NCI-H187 (cell line): ENCODE measurements at regions not wholly inside any gene's neighbourhood (a gene's known extent, or its start where the extent isn't known, plus 50 kb on each side); places are given as distances from the start of the nearest gene placed in this dataset.
"Not testable (repeated sequence)": the region's sequence is repeated elsewhere in the genome, so short reads cannot be mapped to it uniquely, and the experiment has no call there.

Experiments used
- DNase-seq, 2 experiments: peaks; one replicate each; lab custom pipeline; 2025; lab: John Stamatoyannopoulos, UW

DNA sequence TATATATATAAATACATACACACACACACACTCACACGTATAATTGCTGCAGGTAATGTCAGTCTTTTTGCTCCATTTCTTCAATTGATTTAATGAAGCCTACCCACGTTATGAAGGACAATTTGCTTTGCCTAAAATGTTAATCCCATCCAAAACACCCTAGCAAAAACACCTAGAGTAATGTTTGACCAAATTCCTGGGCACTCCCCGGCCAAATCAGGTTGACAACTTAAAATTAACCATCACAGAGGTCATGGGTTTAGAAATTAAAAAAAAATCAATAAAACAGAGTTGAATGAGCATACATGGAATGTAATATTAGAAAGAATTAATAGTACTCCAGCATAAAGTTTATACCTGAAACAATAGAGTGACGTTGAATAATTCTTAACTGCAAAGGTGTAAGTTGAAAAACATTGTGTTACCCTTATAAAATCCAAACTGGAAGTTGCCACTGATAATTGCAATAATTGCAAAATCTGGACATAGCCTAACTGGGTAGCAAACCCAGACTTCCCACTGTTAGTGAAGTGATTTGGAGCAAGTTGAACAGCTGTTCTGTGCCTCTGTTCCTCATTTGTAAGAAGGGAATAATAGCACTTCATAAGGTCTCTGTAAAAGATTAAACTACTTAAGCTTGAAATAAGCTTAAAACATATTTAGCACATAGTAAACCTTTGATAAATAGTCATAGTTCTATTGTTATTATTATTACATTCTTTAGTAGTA, 2120.5 kb downstream of the PCDH7 start:
- no peak for DNase-seq

DNA sequence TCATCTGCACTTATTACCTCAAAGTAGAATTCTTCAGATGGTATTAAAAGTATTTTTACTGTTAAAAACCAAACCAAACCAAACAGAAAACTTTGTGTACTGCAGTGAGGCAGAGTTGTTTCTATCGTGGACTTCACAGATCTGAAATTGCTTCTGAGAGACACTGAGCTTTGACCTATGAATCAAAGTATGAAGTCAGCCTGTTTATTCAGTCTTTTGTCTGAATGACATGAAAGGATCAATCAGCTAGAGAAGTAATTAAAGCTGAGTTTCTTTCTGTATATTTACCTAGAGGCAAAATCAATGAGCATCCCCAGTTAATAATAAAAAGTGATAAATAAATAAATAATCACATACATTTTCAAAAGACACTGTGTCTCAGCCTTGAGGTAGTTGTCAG, 2121.0 kb downstream of the PCDH7 start:
- no peak for DNase-seq

DNA sequence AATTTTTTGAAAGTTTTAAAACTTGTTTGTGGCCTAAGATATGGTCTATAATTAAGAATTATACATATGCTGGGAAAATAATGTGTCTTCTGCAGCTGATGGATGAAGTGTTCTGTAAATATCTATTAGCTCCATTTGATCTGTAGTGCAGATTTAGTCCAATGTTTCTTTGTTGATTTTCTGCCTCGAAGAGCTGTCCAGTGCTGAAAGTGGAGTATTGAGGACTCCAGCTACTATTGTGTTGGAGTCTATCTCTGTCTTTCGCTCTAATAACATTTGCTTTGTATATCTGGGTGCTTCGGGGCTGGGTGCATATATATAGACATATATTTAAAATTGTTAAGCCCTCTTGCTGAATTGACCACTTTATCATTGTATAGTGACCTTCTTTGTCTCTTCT, 2127.3 kb downstream of the PCDH7 start:
- no peak for DNase-seq

DNA sequence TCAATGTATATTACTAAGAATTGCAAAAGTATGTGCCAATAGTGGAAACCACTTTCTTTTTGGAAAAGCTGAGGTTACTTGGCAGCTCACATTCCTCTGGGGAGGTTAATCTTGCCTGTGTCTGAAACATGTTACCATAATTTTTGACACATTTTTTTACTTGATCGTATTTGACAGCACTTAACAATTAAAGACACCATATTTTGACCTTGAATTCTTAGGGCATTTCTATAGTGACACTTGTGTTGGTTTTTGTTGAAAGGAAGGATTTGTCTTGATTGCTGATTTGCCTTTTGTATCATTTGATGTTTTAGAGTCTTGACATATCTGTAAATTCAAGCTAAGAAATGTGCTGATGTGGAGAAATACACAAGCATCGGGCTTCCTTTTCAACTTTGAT, 2135.5 kb downstream of the PCDH7 start:
- no peak for DNase-seq

DNA sequence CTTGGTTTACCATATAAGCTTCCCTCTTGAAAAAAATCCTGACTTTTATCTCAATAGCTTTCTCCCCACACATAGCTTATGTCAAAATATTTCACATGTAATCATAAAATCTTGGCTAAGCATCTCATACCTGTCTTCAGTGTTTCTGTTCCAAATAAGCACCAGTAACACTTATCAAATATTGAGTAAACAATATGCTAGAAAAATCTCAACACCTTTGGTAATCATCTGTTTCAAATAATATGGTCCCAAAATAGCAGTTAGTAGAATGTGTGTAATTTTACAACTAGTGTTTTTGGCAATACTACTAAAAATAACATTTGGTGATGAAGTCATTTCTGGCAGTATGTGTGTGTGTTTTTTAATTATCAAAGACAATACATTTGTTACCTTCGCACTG, 2138.2 kb downstream of the PCDH7 start:
- DNase-seq, result no peak

DNA sequence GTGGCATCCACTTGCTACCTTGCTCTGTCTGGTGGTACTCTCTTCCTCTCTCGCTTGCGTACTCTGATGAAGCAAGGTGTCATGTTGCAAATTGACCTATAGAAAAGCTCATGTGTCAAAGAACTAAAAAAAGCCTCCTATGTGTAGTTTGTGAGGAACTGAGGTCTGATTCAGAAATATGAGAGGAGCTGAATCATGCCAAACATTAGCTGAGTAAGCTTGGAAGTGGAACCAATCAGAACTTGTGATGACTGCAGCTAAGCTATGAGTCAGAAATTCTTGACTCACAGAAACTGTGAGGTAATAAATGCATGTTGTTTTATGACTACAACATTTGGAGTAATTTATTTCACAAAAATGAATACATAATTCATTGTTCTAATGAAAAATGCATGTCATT, 2138.8 kb downstream of the PCDH7 start:
- DNase-seq, result no peak

DNA sequence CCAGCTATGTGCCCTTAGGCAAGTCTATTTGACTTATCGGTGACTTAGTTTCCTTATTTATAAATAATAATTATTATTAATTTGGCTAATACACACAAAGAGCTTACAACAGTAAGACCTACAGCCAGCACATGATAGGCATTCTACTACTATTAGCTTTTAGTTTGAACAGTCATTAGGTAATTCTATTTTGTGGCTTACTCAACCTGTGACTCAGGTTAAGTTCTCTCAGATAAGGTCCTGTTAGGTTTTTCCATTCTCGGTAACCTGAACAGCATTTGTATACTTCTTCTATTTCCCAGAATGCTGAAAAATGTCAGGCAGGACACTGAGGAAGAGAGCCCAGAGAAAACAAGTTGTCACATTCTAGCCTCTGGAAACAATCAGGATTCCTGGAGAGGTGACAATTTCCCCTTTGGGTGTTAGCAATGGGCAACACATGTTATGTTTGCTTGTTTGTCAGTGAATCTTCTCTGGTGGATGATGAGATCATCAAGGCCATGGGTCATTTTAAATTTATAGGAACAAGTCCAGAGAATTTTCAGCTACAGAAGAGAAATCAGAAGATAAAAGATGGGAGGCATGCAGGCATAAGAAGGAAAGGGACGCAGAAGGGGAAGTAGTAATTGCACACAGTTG, 2144.7 kb downstream of the PCDH7 start:
- no peak for DNase-seq

DNA sequence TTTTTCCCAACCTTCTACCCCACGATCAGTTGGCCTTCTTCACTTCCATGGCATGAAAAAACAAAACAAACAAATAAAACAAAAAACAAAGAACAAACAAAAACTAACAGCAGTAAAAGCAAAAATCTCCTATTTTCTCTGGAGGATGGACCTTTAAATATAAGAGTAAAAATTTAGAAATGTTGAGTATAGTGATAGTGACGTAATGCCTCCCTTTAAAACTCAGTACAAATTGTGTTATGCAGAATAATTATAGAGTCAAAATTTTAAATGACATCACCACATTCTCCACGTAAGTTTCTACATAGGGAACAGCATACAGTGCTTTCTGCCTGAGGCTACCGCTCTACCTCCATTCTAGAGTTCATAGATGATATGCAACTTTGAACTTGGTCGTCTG, 2156.4 kb downstream of the PCDH7 start:
- DNase-seq, result no peak

DNA sequence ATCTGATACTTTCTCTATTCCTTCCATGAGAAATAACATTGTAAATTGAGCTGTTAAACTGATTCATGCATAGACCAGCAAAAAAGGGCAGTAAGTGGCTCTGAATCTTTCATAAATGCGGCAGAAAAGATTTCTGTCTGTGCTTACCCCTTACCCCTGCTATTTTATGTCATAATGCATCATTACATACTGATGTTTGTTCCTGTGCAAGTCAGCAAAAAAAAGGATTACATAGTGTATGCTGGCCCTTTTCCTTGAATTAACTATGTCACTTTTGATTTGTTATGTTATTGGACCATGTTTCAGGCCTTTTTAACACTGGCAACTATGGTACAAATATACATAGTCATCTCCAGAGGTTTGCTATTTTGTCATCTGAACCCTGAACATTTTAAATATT, 2159.7 kb downstream of the PCDH7 start:
- DNase-seq, result no peak

DNA sequence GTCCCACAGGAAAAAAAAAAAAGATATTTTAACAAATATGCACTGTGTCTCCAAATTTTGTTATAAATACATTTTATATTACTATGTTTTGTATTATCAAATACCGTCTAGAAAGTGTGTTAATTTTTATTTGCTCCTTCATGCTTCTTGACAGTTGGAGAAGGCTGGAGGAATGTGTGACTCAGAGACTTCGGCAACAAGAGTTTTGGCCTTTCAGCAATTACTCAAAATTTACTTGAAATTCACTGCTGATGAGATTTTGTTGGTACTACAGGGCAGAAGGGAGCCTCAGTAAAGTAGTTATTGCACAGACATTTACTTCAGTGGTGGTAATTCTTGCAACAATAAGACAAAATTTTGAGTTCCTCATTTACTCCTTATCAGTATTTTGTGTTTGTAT, 2164.0 kb downstream of the PCDH7 start:
- DNase-seq, result no peak

DNA sequence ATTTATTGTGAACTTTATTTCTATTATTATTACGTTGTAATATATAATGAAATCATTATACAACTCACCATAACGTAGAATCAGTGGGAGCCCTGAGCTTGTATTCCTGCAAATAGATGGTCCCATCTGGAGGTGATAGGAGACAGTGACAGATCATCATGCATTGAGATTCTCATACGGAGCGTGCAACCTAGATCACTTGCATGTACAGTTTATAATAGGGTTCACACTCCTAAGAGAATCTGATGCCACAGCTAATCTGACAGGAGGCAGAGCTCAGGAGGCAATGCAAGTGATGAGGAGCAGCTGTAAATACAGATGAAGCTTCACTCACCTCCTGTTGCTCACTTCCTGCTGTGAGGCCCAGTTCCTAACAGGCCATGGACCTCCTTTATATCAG, 2170.2 kb downstream of the PCDH7 start:
- no peak for DNase-seq

DNA sequence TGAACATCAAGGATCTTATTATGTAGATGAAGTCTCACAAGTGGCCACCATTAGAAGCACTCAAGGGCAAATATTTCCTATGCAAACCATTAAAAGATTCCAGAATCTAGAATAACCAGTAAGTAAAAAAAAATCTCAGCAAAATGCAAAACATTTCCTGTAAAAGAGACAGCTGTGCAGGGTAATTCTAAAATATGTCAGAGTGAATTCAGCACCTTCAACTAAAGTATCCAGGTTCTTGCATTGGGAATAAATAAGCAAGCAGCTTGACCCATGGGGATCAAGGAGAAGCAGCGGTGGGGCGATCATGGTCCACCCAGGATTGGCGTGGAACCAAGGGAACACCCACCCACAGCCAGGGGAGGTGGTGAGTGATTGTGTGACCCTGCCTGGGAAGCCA, 2188.9 kb downstream of the PCDH7 start:
- DNase-seq, result no peak

DNA sequence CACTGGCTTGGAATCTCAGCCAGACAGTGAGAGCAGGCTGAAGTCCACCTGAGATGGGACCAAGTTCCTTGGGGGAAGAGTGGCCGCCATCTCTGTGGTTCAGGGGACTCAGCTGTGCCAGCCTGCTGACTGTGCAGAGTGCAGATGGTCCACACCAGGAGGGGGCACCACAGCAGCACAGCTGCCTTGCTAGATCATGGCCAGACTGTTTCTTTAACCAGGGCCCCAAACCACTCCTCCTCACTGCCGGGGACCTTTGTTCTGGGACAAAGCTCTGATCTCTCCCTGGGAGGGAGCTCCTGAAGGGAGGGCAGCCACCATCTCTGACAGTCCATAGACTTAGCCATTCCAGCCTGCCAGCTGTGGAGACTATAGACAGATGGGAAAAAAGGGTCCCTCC, 2189.6 kb downstream of the PCDH7 start:
- no peak for DNase-seq

DNA sequence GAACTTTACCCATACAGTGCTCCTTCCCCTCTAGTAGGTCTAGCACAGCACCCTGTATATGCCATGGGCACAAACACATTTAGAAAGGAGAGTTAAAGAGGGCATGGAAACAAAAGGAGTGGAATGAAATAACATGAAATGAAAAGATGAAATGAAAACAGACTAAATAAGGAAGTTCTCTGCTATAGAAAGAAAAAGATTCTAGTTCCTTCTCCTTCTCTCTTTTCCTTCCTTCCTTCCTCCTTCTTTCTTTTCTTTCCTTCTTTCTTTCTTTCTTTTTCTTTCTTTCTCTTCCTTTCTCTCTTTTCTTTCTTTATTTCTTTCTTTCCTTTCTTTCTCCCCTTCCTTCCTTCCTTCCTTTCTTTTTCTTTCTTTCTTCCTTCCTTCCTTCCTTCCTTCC, 2197.4 kb downstream of the PCDH7 start:
- DNase-seq, result no peak

DNA sequence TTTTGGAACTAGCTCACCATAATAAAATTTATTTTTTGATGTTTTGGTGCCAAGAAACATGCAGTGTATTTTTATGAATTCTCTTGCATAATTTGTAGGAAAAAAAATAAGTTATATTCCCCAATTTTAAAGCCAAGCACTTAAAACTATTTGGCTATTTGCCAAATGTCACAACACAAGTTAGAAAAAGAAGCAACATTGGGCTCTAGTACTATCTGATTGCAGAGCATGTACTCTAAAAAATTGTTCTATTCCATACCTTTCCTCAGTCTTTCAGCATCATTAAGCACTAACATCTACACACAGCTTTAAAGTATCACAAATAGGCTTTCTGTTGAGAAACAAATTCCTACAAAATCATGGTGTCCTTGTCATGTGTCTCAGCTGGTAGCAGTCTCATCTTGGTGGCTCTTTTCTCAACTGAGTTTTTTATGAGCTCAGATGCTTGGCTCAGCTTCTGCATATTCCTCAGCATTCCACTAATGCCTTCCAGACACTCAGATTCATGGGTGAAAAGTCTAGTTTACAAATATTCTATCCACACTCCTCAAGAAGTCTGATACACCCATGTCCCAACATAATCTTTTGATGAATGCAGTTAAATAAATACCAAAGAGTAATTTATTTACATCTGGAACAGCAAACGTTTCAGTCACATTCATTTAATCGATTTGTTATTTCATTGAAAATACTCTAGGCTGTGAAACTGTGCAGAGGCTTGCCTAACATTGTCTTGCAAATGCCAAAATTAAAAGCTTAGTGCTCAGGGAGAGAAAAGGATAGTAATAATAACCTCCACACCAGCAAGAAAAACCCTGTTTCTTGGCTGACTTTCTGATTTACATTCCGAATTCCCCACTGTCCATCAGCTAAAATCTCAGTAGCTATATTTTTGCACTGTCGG, 2209.9 kb downstream of the PCDH7 start:
- DNase-seq, result no peak

DNA sequence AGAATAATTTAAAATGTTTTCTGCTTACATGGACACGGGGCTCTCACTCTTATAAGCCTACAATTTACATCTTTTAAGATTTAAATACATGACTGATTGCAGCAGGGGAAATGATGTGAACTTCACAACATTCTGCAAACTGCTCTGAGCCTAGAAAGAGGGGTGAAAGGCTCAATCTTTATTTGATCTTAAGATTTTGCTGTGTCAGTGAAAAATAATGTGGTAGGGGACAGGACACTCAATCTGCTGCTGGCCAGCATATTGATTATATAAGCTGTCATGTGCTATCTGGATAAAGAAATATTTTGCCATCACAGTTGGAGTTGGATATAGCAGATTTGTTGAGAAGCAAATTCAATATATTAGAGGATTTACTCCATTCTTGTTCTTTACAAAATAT, 2210.5 kb downstream of the PCDH7 start:
- DNase-seq, result no peak

DNA sequence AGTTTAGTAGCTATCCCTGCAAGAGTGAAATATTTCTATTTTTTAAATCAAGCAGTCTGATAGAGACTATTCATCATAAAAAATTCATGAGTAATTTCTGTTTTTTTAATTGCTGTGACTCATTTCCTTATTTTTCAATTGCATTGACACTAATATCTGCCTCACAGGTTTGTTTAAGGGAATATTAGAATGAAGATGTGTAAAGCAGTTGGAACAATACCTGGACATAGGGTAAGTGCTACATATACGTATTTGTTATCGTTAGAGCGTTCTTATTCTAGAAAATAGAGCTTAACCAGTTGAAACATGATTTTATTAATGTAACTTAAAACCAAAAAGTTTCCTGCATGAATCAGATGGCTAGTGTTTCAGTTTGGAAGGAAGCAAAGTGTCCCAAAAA, 2211.3 kb downstream of the PCDH7 start:
- DNase-seq, result no peak

DNA sequence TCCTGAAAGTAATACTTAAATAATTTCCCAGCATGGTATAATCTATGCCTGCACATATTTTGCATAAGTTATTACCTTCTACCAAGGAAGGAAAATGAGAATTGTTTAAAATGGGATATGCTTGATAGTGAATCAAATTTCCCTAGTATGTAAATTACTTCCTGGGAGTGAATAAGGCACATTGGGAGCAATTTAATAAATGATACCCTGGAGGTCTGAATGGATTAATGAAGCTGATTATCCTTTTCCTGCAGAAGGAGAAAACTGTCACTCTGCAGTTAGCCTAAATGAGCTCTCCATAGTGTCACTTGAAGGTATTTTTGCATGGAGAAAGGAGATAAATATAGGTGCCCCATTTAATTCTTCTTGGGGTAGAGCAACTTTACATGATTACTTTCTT, 2212.0 kb downstream of the PCDH7 start:
- DNase-seq, result no peak

DNA sequence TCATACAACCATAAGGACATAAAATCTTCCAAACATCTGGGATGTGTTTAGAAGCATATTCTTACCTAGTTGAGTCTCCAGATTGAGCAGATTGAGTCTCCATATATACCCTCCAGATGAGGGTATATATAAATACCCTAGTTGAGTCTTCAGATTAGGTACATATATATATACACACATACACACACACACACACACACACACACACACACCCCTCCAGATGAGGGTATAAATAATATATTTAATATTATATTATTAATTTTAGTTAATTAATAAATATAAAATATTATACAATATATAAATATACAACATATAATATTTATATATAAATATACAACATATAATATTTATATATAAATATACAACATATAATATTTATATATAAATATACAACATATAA, 2219.1 kb downstream of the PCDH7 start:
- not testable (repeated sequence) for DNase-seq

DNA sequence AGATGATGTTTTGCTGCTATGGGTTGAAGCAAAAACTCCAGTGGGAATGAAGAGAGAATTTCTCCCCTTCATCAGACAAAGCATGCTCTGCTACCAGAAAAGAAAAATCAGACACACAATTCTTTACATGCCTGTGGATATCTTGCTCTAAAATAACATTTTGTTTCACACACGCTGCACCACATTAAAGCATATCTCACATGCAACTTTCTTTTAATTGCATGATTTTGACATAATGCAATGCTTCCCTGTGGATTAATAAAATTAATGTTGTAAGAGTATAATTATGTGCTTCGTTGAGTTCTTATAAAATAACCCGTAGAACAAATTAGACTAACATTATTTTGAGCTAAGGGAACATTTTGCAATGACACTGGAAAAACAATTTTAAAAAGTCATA, 2230.7 kb downstream of the PCDH7 start:
- no peak for DNase-seq

DNA sequence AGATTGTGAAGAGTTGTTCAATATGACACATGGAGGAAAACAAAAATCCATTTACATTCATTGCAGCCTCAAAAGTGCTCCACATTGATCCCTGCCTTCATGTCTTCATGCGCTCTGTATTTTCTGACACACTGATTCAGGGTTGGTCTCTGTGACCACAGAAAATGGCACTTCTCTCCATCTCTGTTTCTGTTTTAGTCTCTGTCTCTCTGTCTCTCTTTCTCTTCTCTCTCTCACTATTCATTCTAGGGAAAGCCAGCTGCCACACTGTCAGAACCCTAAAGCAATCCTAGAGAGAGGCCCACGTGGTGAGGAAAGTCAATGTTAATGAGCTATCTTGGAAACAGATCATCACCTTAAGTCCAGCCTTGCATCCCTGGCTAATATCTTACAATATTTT, 2238.4 kb downstream of the PCDH7 start:
- DNase-seq, result no peak

DNA sequence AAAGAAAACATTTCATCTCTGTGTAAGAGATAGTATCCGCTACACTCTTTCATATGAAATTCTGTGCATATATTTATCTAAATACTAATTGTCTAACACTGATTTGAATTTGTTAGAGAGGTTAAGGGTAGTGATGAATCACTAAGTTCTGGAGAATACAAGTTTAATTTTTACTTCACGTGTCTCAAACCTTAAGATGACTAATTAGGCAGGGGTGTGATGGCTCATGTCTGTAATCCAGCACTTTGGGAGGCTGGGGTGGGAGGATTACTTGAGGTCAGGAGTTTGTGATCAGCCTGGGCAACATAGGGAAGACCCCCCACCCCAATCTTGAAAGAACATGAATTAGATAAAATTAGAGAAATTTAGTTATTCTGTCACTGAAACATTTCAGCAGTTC, 2241.9 kb downstream of the PCDH7 start:
- DNase-seq, result no peak

DNA sequence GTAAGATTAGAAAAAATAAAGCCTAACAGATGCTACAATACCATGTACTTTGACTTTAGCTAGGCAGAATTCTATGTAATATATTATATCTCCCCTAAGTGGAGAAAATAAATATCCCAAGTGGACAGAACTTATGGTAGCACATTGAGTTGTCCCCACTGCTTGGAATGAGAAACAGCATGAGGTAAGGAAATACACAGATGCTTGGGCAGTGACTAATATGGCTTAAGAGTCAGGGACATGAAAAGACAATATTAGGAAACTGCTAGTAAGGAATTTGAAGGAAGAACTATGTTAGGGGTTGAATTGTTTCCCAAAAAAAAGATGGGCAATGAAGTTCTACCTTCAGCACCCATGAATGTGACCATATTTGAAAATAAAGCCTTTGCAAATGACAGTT, 2265.1 kb downstream of the PCDH7 start:
- no peak for DNase-seq
